GM18870 (cell line): ENCODE measurements at regions not wholly inside any gene's neighbourhood (a gene's known extent, or its start where the extent isn't known, plus 50 kb on each side); places are given as distances from the start of the nearest gene placed in this dataset.

ENCODE experiments used
- ATAC-seq: cut with Tn5 transposase; IDR thresholded peaks from one replicate; pipeline ENCODE4 v1.9.1; 2021; ENCODE audit warnings: moderate library complexity; ENCODE audit not compliant: unreplicated experiment

DNA sequence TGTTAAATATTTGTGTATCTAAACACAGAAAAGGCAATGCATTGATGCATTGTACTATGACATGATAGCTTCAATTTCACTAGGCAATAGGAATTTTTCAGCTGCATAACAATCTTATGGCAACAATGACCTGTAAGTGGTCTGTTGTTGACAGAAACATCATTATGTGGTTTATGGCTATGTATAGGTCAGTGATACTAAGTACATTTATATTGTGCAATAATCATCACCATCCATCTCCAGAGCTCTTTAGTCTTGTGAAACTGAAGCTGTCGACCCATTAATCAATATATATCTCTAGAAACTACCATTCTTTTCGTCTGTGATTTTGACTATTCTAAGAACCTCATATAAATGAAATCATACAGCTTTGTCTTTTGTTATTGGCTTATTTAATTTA, 200.1 kb upstream of the ZNF717 start:
- no peak for ATAC-seq

- no peak for ATAC-seq
Observed at GRCh38 chr3:76010252-76010651, 224.9 kb upstream of the ZNF717 start.

DNA sequence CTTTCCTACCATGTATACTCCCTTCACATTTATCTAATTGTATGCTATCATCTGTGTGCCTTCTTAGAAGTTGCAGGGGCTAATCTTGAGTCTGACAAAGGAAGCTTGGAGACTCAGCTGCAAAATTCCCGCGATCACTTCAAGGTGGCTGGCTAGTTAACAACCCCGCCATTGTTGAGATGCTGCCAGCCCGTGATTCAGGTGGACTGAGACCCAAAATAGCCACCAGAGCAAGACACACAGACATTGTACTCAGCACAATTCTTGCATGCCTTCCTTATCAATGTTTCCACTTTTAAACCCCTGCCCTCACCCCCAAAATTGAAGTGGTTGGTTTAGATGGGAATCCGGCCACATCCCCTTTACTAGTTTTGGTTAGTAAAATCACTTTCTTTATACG, 225.8 kb upstream of the ZNF717 start:
- no peak for ATAC-seq

DNA sequence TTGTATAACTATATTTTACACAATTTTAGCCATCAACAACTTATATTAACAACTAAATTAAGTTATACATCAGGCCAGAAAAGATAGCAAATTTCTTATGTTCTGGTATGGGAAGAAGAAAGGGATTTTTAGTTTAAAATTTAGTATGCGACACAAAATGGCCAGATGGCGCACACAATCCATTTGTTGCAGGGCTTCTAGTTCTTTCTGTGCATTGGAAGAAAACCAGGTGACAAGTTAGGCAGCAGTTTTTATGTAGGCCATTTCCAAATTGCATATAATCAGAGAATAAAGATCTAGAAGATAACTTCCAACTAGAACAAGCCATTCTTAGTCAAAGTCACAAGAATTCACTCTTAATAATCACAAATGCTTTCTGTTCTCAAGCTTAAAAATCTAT, 230.1 kb upstream of the ZNF717 start:
- ATAC-seq, result no peak

DNA sequence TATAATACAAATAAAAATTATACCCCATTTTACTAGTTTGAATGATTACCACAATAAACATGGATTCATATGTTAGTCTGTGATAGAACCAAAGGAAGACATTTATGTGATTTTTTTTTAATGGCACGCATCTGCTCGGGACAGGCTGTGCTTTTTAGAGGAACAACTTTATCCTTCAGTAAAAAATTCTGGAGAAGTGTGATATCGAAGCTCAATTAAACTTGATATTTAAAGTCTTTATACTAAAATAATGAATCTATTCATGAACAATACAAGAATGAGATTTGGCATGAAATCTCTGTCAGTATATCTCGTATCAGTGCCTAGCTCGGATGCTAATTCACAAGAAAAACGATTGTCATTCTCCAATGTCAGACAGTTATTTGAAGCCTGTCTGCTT, 230.8 kb upstream of the ZNF717 start:
- ATAC-seq, result no peak

GRCh38 chr3:76016769-76017439, 231.6 kb upstream of the ZNF717 start:
- no peak for ATAC-seq

GRCh38 chr3:76021376-76021775, 236.0 kb upstream of the ZNF717 start:
- ATAC-seq, result no peak

- no peak for ATAC-seq
Observed at GRCh38 chr3:76024640-76025039, 239.3 kb upstream of the ZNF717 start.

- no peak for ATAC-seq
Observed at GRCh38 chr3:76025561-76025960, 240.2 kb upstream of the ZNF717 start.

DNA sequence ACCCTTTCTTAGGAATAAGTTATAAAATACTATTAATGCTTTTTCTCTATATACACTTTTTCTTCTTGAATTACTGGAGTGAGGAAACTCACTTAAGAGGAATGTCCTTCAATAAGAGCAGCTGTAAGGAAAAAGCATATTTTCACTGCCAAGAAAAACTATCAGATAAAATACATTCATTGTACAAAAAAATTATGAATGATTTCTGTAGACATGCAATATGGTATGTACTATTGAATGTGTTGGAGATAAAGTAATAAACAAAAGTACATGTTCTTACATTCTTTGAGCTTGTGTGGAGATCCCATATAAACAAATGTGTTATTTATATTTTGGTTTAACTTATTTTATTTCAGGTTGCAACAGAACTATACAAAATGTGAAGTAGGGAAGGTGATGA, 241.0 kb upstream of the ZNF717 start:
- ATAC-seq, result no peak

GRCh38 chr3:76028774-76029173, 243.4 kb upstream of the ZNF717 start:
- ATAC-seq, result no peak

- ATAC-seq, result no peak
Observed at GRCh38 chr3:76034649-76035048, 249.3 kb upstream of the ZNF717 start.

- ATAC-seq, result no peak
Observed at GRCh38 chr3:76035117-76035516, 249.8 kb upstream of the ZNF717 start.

- ATAC-seq, result no peak
Observed at GRCh38 chr3:76038949-76039348, 253.6 kb upstream of the ZNF717 start.

- no peak for ATAC-seq
Observed at GRCh38 chr3:76039431-76039830, 254.1 kb upstream of the ZNF717 start.

- no peak for ATAC-seq
Observed at GRCh38 chr3:76040946-76041345, 255.6 kb upstream of the ZNF717 start.

- no peak for ATAC-seq
Observed at GRCh38 chr3:76043746-76044145, 258.4 kb upstream of the ZNF717 start.

DNA sequence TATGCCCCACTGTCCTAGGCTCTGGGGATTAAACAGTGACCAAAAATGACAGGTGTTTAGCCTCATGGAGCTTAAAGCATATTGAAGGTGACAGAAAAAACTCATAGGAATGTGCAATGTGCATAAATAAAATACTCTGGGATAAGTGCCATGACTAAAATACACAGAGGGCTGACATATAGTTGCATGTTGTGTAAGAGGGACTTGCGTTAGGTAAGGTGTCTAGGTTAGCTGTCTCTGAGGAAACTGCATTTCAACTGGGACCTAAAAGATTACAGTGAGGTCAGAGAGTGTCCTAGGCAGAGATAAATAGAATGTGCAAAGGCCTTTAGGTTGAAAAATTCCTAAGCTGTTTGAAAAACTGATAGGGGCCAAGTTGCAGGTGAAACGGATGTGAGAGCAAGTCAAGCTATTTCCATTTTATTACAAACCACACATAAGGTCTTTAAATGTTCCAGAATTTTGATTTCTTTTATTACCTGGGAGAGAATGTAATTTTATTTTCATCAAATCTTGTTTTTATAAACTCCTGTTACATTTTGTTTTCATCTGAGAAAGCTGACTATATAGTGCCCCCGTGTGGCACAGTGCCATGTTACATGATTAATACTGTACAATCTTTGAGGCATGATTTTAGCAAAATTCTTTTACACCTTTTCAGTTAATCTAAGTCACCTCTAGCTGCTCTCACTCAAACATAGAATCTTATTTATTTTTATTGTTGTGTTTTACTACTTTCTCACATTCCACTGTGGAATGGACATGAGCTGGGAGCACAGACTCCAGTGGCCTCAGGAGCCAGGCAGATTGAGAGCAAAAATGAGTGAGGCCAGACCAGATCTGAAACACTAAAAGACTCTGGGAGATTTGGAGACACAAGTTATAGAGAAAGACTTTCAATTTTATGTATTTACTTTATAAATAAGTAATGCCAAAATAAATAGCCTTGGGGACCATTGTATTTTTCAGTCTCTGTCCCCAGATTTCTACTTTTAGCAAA, 259.6 kb upstream of the ZNF717 start:
- no peak for ATAC-seq

DNA sequence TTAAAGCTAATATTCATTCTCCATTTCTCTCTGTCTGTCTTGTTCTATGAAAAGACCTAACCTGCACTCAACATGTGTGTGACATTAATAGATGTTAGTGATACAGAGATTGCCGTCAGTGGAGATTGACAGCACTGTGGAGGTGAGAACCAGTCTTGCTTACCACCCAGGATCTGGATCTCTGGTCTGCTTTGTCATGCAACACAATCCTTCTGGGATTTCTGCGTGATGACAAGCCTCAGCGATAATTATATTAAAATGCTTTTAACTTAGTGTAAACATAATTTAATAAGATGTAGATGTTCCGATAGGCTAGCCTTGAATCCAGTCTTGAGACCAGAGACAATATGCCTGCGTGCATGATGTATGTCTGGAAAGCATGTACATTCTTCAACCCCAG, 262.0 kb upstream of the ZNF717 start:
- ATAC-seq, result no peak

- ATAC-seq, result no peak
Observed at GRCh38 chr3:76049776-76050175, 264.4 kb upstream of the ZNF717 start.

DNA sequence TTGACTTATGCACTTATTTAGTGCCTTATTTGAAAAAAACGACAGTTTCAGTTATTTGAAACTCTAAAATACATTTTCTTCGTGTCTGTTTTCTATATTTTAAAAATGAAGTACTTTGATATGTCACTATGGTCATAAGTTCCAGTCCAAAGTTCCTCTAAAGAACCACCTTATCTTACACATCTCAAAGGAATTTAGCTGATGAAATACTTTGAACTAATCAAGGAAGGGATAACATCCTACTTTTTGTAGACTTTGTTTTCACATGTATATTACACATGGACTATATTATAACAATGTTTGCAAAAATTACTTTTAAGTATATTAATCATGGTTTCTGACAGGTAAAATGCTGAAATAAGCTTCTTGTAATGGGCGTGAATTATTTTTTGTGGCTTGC, 265.8 kb upstream of the ZNF717 start:
- ATAC-seq, result no peak

GRCh38 chr3:76054404-76054803, 269.1 kb upstream of the ZNF717 start:
- no peak for ATAC-seq
